ENCODE measurements at regions not wholly inside any gene's neighbourhood (a gene's known extent, or its start where the extent isn't known, plus 50 kb on each side); places are given as distances from the start of the nearest gene placed in this dataset.
"Not testable (repeated sequence)": the region's sequence is repeated elsewhere in the genome, so short reads cannot be mapped to it uniquely, and the experiment has no call there.

- H4K20me1 ChIP-seq (ENCODE audit: control insufficient read depth, extremely low read depth, insufficient read depth, low read length): no peaks in the 10 kb centered on the region
- H2AFZ ChIP-seq (ENCODE audit: low read length): no peak overlapping the region
- no peak overlapping the region for H3K27ac ChIP-seq (ENCODE audit: insufficient read depth, low read length)
- no peak overlapping the region for H3K9ac ChIP-seq (ENCODE audit: insufficient read depth, low read length)
- H3K4me3 ChIP-seq (replicated peaks in 1 of 4; ENCODE audit: control extremely low read depth in 1 of 4, insufficient read depth in 1 of 4, low read depth in 3 of 4, low read length in 4 of 4): no peak overlapping the region
- no peaks in the 10 kb centered on the region for H3K27me3 ChIP-seq (ENCODE audit: control insufficient read depth, insufficient read depth, low read length)
- no peak for DNase-seq (ENCODE audit: low read depth in 2 of 2)
- TF ChIP-seq CTCF (conservative IDR thresholded peaks at IDR 0.05 in 1 of 2, IDR thresholded peaks at IDR 0.05 in 1 of 2; ENCODE audit: low read depth in 1 of 2, low read length in 2 of 2) (no peak), EZH2 (IDR thresholded peaks at IDR 0.05; ENCODE audit: low read length, missing control alignments) (no peak)
- no peaks in the 10 kb centered on the region for H3K4me1 ChIP-seq (ENCODE audit: control insufficient read depth, extremely low read depth, insufficient read depth, low read length)
- H3K36me3 ChIP-seq (ENCODE audit: control insufficient read depth, insufficient read depth, low read length): no peaks in the 10 kb centered on the region
- H3K79me2 ChIP-seq (ENCODE audit: control insufficient read depth, insufficient read depth, low read length): no peaks in the 10 kb centered on the region
- no peak overlapping the region for H3K4me2 ChIP-seq (ENCODE audit: extremely low read depth, insufficient read depth, low read length)
- no peaks in the 10 kb centered on the region for H3K9me3 ChIP-seq (ENCODE audit: control insufficient read depth, insufficient read depth, low read depth, low read length)
Observed at GRCh38 chr3:193174140-193174539, 66.9 kb upstream of the PLAAT1 start.

DNA sequence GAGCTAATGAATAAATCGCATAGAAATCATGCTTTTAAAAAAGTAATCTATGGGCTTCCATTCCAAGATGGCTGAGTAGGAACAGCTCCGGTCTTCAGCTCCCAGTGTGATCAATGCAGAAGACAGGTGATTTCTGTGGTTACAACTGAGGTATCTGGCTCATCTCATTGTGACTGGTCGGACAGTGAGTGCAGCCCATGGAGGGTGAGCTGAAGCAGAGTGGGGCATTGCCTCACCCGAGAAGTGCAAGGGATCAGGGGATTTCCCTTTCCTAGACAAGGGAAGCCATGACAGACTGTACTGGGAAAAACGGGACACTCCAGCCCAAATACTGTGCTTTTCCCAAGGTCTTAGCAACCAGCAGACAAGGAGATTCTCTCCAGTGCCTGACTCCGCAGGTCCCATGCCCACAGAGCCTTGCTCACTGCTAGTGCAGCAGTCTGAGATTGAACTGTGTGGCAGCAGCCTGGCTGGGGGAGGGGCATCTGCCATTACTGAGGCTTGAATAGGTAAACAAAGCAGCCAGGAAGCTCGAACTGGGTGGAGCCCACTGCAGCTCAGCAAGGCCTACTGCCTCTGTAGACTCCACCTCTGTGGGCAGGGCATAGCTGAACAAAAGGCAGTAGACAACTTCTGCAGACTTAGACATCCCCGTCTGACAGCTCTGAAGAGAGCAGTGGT, 61.5 kb upstream of the PLAAT1 start:
- not testable (repeated sequence) for H3K27me3 ChIP-seq (ENCODE audit: control insufficient read depth, insufficient read depth, low read length); H3K9ac ChIP-seq (ENCODE audit: insufficient read depth, low read length); H3K36me3 ChIP-seq (ENCODE audit: control insufficient read depth, insufficient read depth, low read length); H3K27ac ChIP-seq (ENCODE audit: insufficient read depth, low read length); H3K4me1 ChIP-seq (ENCODE audit: control insufficient read depth, extremely low read depth, insufficient read depth, low read length); H3K4me2 ChIP-seq (ENCODE audit: extremely low read depth, insufficient read depth, low read length); H3K4me3 ChIP-seq (replicated peaks in 1 of 4; ENCODE audit: control extremely low read depth in 1 of 4, insufficient read depth in 1 of 4, low read depth in 3 of 4, low read length in 4 of 4); H3K9me3 ChIP-seq (ENCODE audit: control insufficient read depth, insufficient read depth, low read depth, low read length); H3K79me2 ChIP-seq (ENCODE audit: control insufficient read depth, insufficient read depth, low read length); DNase-seq (ENCODE audit: low read depth in 2 of 2); H4K20me1 ChIP-seq (ENCODE audit: control insufficient read depth, extremely low read depth, insufficient read depth, low read length); H2AFZ ChIP-seq (ENCODE audit: low read length)

DNA sequence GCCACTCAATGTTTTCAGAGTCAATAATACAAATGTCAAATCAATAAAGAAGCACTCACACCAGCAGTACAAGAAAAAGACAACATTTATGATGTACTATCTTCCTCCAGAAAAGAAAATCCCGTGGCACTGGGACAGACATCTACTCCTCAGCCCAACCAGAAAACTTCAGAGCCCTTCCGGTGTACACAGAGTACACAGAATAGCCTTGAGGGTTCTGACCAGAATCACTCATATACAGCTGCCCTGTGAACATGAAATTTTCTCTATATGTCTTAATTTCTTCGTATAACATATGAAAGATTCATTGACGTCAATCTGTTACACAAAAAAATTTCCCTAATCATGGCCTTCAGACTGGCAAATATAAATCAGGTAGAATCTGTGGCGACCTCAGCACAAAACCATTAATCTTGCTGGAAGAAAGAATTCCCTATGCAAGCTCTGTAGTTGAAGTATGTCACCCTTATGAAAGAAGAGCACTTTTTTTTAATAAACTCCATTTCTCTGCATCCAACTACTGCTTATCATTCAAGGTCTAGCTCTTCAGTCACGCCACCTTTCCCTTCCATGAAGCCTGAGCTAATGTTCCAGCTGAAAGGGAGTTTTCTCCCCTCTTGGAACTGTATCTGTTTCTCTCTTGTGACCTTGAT, 53.8 kb upstream of the PLAAT1 start:
- no peak for DNase-seq (ENCODE audit: low read depth in 2 of 2)
- H3K27me3 ChIP-seq (ENCODE audit: control insufficient read depth, insufficient read depth, low read length): no peaks in the 10 kb centered on the region

More for the DNA sequence above, 53.8 kb upstream of the PLAAT1 start:
- Histone ChIP-seq H3K27ac (ENCODE audit: insufficient read depth, low read length) (no peak overlapping the region), H3K9me3 (ENCODE audit: control insufficient read depth, insufficient read depth, low read depth, low read length) (no peaks in the 10 kb centered on the region), H3K79me2 (ENCODE audit: control insufficient read depth, insufficient read depth, low read length) (no peaks in the 10 kb centered on the region), H3K4me2 (ENCODE audit: extremely low read depth, insufficient read depth, low read length) (no peak overlapping the region), H4K20me1 (ENCODE audit: control insufficient read depth, extremely low read depth, insufficient read depth, low read length) (no peaks in the 10 kb centered on the region), H2AFZ (ENCODE audit: low read length) (no peak overlapping the region), H3K4me1 (ENCODE audit: control insufficient read depth, extremely low read depth, insufficient read depth, low read length) (no peaks in the 10 kb centered on the region), H3K36me3 (ENCODE audit: control insufficient read depth, insufficient read depth, low read length) (no peaks in the 10 kb centered on the region), H3K4me3 (replicated peaks in 1 of 4; ENCODE audit: control extremely low read depth in 1 of 4, insufficient read depth in 1 of 4, low read depth in 3 of 4, low read length in 4 of 4) (no peak overlapping the region), H3K9ac (ENCODE audit: insufficient read depth, low read length) (no peak overlapping the region)
- TF ChIP-seq CTCF (conservative IDR thresholded peaks at IDR 0.05 in 1 of 2, IDR thresholded peaks at IDR 0.05 in 1 of 2; ENCODE audit: low read depth in 1 of 2, low read length in 2 of 2): no peak

Measured in fibroblast of lung (primary cell).